ENCODE measurements at regions not wholly inside any gene's neighbourhood (a gene's known extent, or its start where the extent isn't known, plus 50 kb on each side); places are given as distances from the start of the nearest gene placed in this dataset.

- no peak for DNase-seq
These were observed 238.3 kb downstream of the MYCN start for GRCh38 chr2:16178551-16179130.

- no peak for DNase-seq
These were observed 237.4 kb downstream of the MYCN start for GRCh38 chr2:16177671-16178180.

GRCh38 chr2:16176971-16177480, 236.7 kb downstream of the MYCN start:
- DNase-seq, result no peak

GRCh38 chr2:16175247-16175825, 235.0 kb downstream of the MYCN start:
- no peak for DNase-seq

- DNase-seq, result no peak
These were observed 234.3 kb downstream of the MYCN start for GRCh38 chr2:16174693-16175045.

GRCh38 chr2:16173893-16174692, 233.7 kb downstream of the MYCN start:
- no peak for DNase-seq

GRCh38 chr2:16172324-16173175, 232.2 kb downstream of the MYCN start:
- DNase-seq, result no peak

- DNase-seq, result no peak
These were observed 231.1 kb downstream of the MYCN start for GRCh38 chr2:16171425-16171920.

GRCh38 chr2:16170675-16171424, 230.5 kb downstream of the MYCN start:
- no peak for DNase-seq

- DNase-seq, result no peak
These were observed 229.1 kb downstream of the MYCN start for GRCh38 chr2:16169381-16169960.

GRCh38 chr2:16168506-16169264, 228.3 kb downstream of the MYCN start:
- no peak for DNase-seq

- DNase-seq, result no peak
These were observed 227.6 kb downstream of the MYCN start for GRCh38 chr2:16167870-16168426.

- DNase-seq, result no peak
These were observed 227.1 kb downstream of the MYCN start for GRCh38 chr2:16167451-16167861.

GRCh38 chr2:16166327-16166981, 226.1 kb downstream of the MYCN start:
- no peak for DNase-seq

- DNase-seq, result no peak
These were observed 225.4 kb downstream of the MYCN start for GRCh38 chr2:16165518-16166326.

GRCh38 chr2:16162491-16163040, 222.2 kb downstream of the MYCN start:
- DNase-seq, result no peak

GRCh38 chr2:16161768-16162490, 221.6 kb downstream of the MYCN start:
- DNase-seq, result no peak

- no peak for DNase-seq
These were observed 220.8 kb downstream of the MYCN start for GRCh38 chr2:16161085-16161565.

All from NK-92 treated with Interleukin-12 subunit alpha and Interleukin-12 subunit beta, amount 100 ng/mL, for 24 hours (cell line).